ENCODE measurements at regions not wholly inside any gene's neighbourhood (a gene's known extent, or its start where the extent isn't known, plus 50 kb on each side); places are given as distances from the start of the nearest gene placed in this dataset.

DNA sequence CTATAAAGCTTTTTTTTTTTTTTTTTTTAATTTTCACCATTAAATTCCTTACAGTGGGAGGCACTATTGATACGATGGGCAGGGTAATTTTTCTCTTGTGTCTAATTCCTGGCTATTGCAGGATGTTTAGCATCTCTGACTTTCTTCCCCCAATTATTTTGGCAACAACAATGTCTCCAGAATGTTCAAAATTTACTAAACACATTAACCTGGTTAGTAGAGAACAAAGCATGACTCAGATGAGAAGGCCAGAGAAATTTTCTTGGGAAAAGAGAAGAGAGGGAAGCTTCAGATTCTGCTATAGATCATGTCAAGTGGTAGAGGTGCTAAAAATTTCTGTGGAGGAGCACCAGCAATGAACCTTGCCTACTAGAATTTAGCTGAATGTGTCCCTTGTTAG is 171.5 kb upstream of the PRICKLE1 start:
- no peak for ATAC-seq
- POLR2A ChIA-PET = no interaction called here

DNA sequence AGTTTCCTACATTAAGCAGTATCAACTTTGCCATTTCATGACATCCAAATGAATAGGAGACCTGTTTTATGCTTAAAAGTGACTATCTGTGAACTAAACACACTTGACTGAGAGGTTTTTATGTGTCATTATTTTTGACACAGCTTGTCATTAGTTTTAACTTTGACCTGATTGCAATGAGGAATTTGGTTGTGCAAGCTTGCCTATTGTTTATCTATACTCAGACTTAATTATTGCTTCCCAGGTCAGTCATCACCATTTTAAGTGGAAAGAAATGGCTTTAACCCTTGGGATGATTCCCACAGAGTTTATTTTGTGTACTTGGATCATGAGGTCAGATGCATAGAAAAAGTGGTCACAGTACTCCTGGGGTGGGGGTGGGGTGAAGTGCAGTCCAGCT is 171.0 kb upstream of the PRICKLE1 start:
- no peak for ATAC-seq
- no peaks in the 10 kb centered on the region for H3K36me3 ChIP-seq (ENCODE audit: control insufficient read depth in 2 of 3, insufficient read depth in 3 of 3, low read length in 3 of 3)
- POLR2A ChIA-PET = no interaction called here

More for the DNA sequence above, 171.5 kb upstream of the PRICKLE1 start:
- no peak overlapping the region for H3K27ac ChIP-seq (ENCODE audit: low read depth, low read length)
- H3K27me3 Mint-ChIP-seq = no peaks in the 10 kb centered on the region
- H3K4me3 ChIP-seq (ENCODE audit: low read length) = no peak overlapping the region
- no peaks in the 10 kb centered on the region for H3K36me3 Mint-ChIP-seq
- no peak overlapping the region for H3K4me3 Mint-ChIP-seq
- CTCF ChIA-PET = no interaction called here
- DNase-seq = no peak
- no peaks in the 10 kb centered on the region for H3K4me1 ChIP-seq (ENCODE audit: control insufficient read depth in 2 of 2, insufficient read depth in 2 of 2, low read length in 2 of 2)
- intact Hi-C loops (cut with micrococcal nuclease) = no loop called here
- no peaks in the 10 kb centered on the region for H3K27me3 ChIP-seq (ENCODE audit: control insufficient read depth in 2 of 2, insufficient read depth in 2 of 2, low read length in 2 of 2)
- no peak overlapping the region for H3K27ac Mint-ChIP-seq
- peaks cover 0 to 3% (median 0%) of the 10 kb centered on the region in 7 donors for H3K4me1 Mint-ChIP-seq
- H3K9me3 Mint-ChIP-seq = peaks cover 0 to 3% (median 0%) of the 10 kb centered on the region in 11 donors
- no peaks in the 10 kb centered on the region for H3K36me3 ChIP-seq (ENCODE audit: control insufficient read depth in 2 of 3, insufficient read depth in 3 of 3, low read length in 3 of 3)
- no peaks in the 10 kb centered on the region for H3K9me3 ChIP-seq (ENCODE audit: control insufficient read depth in 2 of 3, low read length in 3 of 3)

GRCh38 chr12:42759622-42760273 is 170.2 kb upstream of the PRICKLE1 start:
- ChIA-PET POLR2A (no interaction called here), CTCF (no interaction called here)
- Histone ChIP-seq H3K4me3 (ENCODE audit: low read length) (no peak overlapping the region), H3K27me3 (ENCODE audit: control insufficient read depth in 2 of 2, insufficient read depth in 2 of 2, low read length in 2 of 2) (no peaks in the 10 kb centered on the region), H3K4me1 (ENCODE audit: control insufficient read depth in 2 of 2, insufficient read depth in 2 of 2, low read length in 2 of 2) (no peaks in the 10 kb centered on the region), H3K27ac (ENCODE audit: low read depth, low read length) (no peak overlapping the region), H3K36me3 (ENCODE audit: control insufficient read depth in 2 of 3, insufficient read depth in 3 of 3, low read length in 3 of 3) (no peaks in the 10 kb centered on the region), H3K9me3 (ENCODE audit: control insufficient read depth in 2 of 3, low read length in 3 of 3) (no peaks in the 10 kb centered on the region)
- no peaks in the 10 kb centered on the region for H3K36me3 Mint-ChIP-seq
- H3K4me1 Mint-ChIP-seq = peaks cover 0 to 3% (median 0%) of the 10 kb centered on the region in 7 donors
- H3K27me3 Mint-ChIP-seq = no peaks in the 10 kb centered on the region
- intact Hi-C loops (cut with micrococcal nuclease) = no loop called here
- no peak overlapping the region for H3K4me3 Mint-ChIP-seq
- ATAC-seq = no peak
- peaks cover 0 to 3% (median 0%) of the 10 kb centered on the region in 11 donors for H3K9me3 Mint-ChIP-seq
- no peak overlapping the region for H3K27ac Mint-ChIP-seq
- DNase-seq = no peak

More for the DNA sequence above, 171.0 kb upstream of the PRICKLE1 start:
- no peaks in the 10 kb centered on the region for H3K36me3 Mint-ChIP-seq
- DNase-seq = no peak
- H3K4me1 Mint-ChIP-seq = peaks cover 0 to 3% (median 0%) of the 10 kb centered on the region in 7 donors
- no peak overlapping the region for H3K4me3 ChIP-seq (ENCODE audit: low read length)
- no peaks in the 10 kb centered on the region for H3K4me1 ChIP-seq (ENCODE audit: control insufficient read depth in 2 of 2, insufficient read depth in 2 of 2, low read length in 2 of 2)
- no peak overlapping the region for H3K4me3 Mint-ChIP-seq
- CTCF ChIA-PET = no interaction called here
- no peaks in the 10 kb centered on the region for H3K27me3 Mint-ChIP-seq
- no peaks in the 10 kb centered on the region for H3K9me3 ChIP-seq (ENCODE audit: control insufficient read depth in 2 of 3, low read length in 3 of 3)
- peaks cover 0 to 3% (median 0%) of the 10 kb centered on the region in 11 donors for H3K9me3 Mint-ChIP-seq
- intact Hi-C loops (cut with micrococcal nuclease) = no loop called here
- H3K27me3 ChIP-seq (ENCODE audit: control insufficient read depth in 2 of 2, insufficient read depth in 2 of 2, low read length in 2 of 2) = no peaks in the 10 kb centered on the region
- H3K27ac ChIP-seq (ENCODE audit: low read depth, low read length) = no peak overlapping the region
- H3K27ac Mint-ChIP-seq = no peak overlapping the region

- no peak overlapping the region for H3K4me3 Mint-ChIP-seq
- Histone ChIP-seq H3K36me3 (ENCODE audit: control insufficient read depth in 2 of 3, insufficient read depth in 3 of 3, low read length in 3 of 3) (no peaks in the 10 kb centered on the region), H3K4me3 (ENCODE audit: low read length) (no peak overlapping the region), H3K4me1 (ENCODE audit: control insufficient read depth in 2 of 2, insufficient read depth in 2 of 2, low read length in 2 of 2) (no peaks in the 10 kb centered on the region), H3K9me3 (ENCODE audit: control insufficient read depth in 2 of 3, low read length in 3 of 3) (no peaks in the 10 kb centered on the region), H3K27me3 (ENCODE audit: control insufficient read depth in 2 of 2, insufficient read depth in 2 of 2, low read length in 2 of 2) (no peaks in the 10 kb centered on the region), H3K27ac (ENCODE audit: low read depth, low read length) (no peak overlapping the region)
- H3K27ac Mint-ChIP-seq = no peak overlapping the region
- H3K4me1 Mint-ChIP-seq = peaks cover 0 to 3% (median 0%) of the 10 kb centered on the region in 7 donors
- no peak for DNase-seq
- intact Hi-C loops (cut with micrococcal nuclease) = no loop called here
- H3K9me3 Mint-ChIP-seq = peaks cover 0 to 3% (median 0%) of the 10 kb centered on the region in 11 donors
- POLR2A ChIA-PET = no interaction called here
- ATAC-seq = no peak
- no peaks in the 10 kb centered on the region for H3K36me3 Mint-ChIP-seq
- CTCF ChIA-PET = no interaction called here
- no peaks in the 10 kb centered on the region for H3K27me3 Mint-ChIP-seq
Measured at GRCh38 chr12:42758806-42759205, 169.3 kb upstream of the PRICKLE1 start.

DNA sequence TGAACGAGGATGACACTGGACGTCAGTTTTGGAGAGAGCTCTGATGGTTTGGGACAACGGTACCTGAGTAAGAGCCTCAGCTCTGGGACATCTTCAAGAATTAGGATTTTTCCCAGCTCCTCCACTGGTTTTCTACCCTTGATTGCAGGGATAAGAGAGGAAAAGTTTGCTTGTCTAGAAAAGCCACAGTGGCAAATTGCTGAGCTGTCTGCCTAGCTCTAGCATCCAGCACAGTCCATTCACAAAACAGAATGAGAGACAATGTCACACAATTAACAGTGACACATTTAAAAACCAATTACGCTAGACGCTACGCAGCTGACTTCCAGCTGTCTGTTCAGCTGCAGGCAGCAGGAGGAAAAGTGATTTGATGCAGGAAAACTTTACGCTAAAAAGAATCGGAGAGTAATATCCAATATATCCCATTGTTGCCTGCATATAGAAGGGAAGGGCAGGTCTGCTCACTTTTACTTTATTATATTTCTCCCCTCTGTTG is 168.1 kb upstream of the PRICKLE1 start:
- Mint-ChIP-seq H3K27ac (no peak overlapping the region), H3K9me3 (peaks cover 0 to 3% (median 0%) of the 10 kb centered on the region in 11 donors), H3K36me3 (no peaks in the 10 kb centered on the region), H3K4me3 (no peak overlapping the region), H3K4me1 (peaks cover 0 to 3% (median 0%) of the 10 kb centered on the region in 7 donors), H3K27me3 (no peaks in the 10 kb centered on the region)
- intact Hi-C loops (cut with micrococcal nuclease) = no loop called here
- Histone ChIP-seq H3K4me3 (ENCODE audit: low read length) (no peak overlapping the region), H3K27me3 (ENCODE audit: control insufficient read depth in 2 of 2, insufficient read depth in 2 of 2, low read length in 2 of 2) (no peaks in the 10 kb centered on the region), H3K4me1 (ENCODE audit: control insufficient read depth in 2 of 2, insufficient read depth in 2 of 2, low read length in 2 of 2) (no peaks in the 10 kb centered on the region), H3K9me3 (ENCODE audit: control insufficient read depth in 2 of 3, low read length in 3 of 3) (no peaks in the 10 kb centered on the region), H3K36me3 (ENCODE audit: control insufficient read depth in 2 of 3, insufficient read depth in 3 of 3, low read length in 3 of 3) (no peaks in the 10 kb centered on the region), H3K27ac (ENCODE audit: low read depth, low read length) (no peak overlapping the region)
- ATAC-seq = no peak
- POLR2A ChIA-PET = no interaction called here
- DNase-seq = no peak
- CTCF ChIA-PET = no interaction called here

DNA sequence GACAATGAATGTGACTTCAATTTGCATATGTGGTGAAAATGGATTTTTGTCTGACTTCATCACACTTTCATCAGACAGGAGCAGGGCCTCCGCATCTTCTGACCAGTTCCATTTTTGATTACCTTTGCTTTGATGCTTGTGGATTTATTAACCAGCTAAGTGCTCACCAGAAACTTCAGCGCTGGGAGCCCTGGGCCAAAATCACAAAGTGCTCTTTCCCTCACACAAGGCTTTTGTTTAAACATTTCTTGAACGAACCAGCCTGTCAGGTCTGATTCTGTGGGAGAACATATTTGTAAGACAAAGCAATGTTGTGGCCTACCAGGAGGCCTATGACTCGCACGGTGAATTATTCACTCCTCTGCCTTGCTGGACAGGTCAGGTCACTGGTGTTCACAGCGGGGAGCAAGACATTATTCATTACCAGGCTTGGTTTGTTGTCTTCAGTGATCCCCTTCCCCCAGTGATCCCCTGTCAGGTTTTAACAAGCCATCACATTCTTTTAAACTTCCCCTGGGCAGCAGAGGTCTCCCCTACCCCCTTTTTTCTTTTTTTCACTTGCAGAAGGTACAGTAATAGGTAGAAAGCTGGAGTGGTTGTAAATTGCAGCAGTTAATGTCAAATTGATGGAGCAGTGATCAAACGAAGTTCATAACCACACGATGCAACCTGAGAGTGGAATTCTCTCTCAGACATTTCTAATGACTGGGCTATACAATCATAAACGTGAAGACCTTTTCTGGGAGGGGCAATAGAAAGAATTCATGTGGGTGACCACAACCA is 167.5 kb upstream of the PRICKLE1 start:
- Histone ChIP-seq H3K9me3 (ENCODE audit: control insufficient read depth in 2 of 3, low read length in 3 of 3) (no peaks in the 10 kb centered on the region), H3K27ac (ENCODE audit: low read depth, low read length) (no peak overlapping the region), H3K4me3 (ENCODE audit: low read length) (no peak overlapping the region), H3K4me1 (ENCODE audit: control insufficient read depth in 2 of 2, insufficient read depth in 2 of 2, low read length in 2 of 2) (no peaks in the 10 kb centered on the region), H3K27me3 (ENCODE audit: control insufficient read depth in 2 of 2, insufficient read depth in 2 of 2, low read length in 2 of 2) (no peaks in the 10 kb centered on the region), H3K36me3 (ENCODE audit: control insufficient read depth in 2 of 3, insufficient read depth in 3 of 3, low read length in 3 of 3) (no peaks in the 10 kb centered on the region)
- no peaks in the 10 kb centered on the region for H3K27me3 Mint-ChIP-seq
- no peak overlapping the region for H3K27ac Mint-ChIP-seq
- POLR2A ChIA-PET = no interaction called here
- CTCF ChIA-PET = no interaction called here
- no peaks in the 10 kb centered on the region for H3K36me3 Mint-ChIP-seq
- no peak for DNase-seq
- intact Hi-C loops (cut with micrococcal nuclease) = no loop called here
- peaks cover 0 to 3% (median 0%) of the 10 kb centered on the region in 11 donors for H3K9me3 Mint-ChIP-seq
- H3K4me1 Mint-ChIP-seq = peaks cover 0 to 3% (median 0%) of the 10 kb centered on the region in 7 donors
- ATAC-seq = no peak
- no peak overlapping the region for H3K4me3 Mint-ChIP-seq
